ENCODE measurements at regions not wholly inside any gene's neighbourhood (a gene's known extent, or its start where the extent isn't known, plus 50 kb on each side); places are given as distances from the start of the nearest gene placed in this dataset.

DNA sequence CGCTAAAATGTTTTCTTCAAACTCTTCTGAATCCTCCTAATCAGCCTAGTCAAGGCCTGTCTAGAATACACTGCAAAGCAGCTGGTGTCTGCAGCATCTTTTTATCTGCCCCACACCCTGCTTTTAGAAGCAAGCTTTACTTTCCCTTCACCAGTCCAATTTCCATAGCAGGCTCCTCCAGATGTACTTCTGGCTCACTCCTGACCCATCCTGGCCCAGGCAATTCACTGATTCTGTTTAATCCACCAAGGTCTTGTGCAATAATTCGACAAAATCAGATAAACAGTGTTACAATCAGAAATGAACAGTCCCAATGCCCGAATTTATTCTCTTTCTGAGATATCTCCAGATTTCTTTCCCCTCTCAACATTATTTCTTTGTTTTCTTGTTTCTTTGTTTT, 415.2 kb upstream of the SGCG start:
- H4K20me1 ChIP-seq (ENCODE audit: insufficient read depth): no peaks in the 10 kb centered on the region
- no peak overlapping the region for H3K4me2 ChIP-seq
- H3K9ac ChIP-seq: no peak overlapping the region
- POLR2A ChIA-PET: no interaction called here
- 11% methylated on average over 3 of the region's 3 CpGs for WGBS (ENCODE audit: low lambda C conversion rate)
- no peak overlapping the region for H2AFZ ChIP-seq (ENCODE audit: low read depth)
- no peaks in the 10 kb centered on the region; the same call in 1 of the 2 replicates for H3K9me2 ChIP-seq
- DNase-seq: no peak
- H3K36me3 ChIP-seq (replicated peaks in 1 of 2; ENCODE audit: control insufficient read depth in 1 of 2, insufficient read depth in 2 of 2, low read length in 1 of 2): no peaks in the 10 kb centered on the region
- H3K9me3 ChIP-seq: no peaks in the 10 kb centered on the region
- no peak overlapping the region for H3K27ac ChIP-seq (ENCODE audit: low read depth in 2 of 2, low read length in 1 of 2)
- CTCF ChIA-PET: interaction anchor here (0.8 kb wide), 1 partner anchor 30 kb away, joined by 3 read pairs; no protein-coding TSS in a partner anchor
- no peak overlapping the region for H3K4me3 ChIP-seq (ENCODE audit: low read depth in 2 of 2, low read length in 1 of 2)
- no peaks in the 10 kb centered on the region for H3K4me1 ChIP-seq (ENCODE audit: control insufficient read depth in 1 of 2, insufficient read depth in 2 of 2, low read depth in 1 of 2, low read length in 1 of 2)
- TF ChIP-seq FOXJ3 (CRISPR knock-in tag; IDR thresholded peaks at IDR 0.05) (no peak), EP300 (IDR thresholded peaks at IDR 0.05; ENCODE audit: borderline replicate concordance in 1 of 2, low read depth in 1 of 2, low read length in 1 of 2) (no peak), RFX5 (IDR thresholded peaks at IDR 0.05; ENCODE audit: low read length) (no peak), FOSL2 (IDR thresholded peaks at IDR 0.05; ENCODE audit: borderline replicate concordance, low read depth) (no peak), RCOR1 (IDR thresholded peaks at IDR 0.05; ENCODE audit: low read length) (no peak), YY1 (IDR thresholded peaks at IDR 0.05; ENCODE audit: low read depth) (no peak), GABPA (IDR thresholded peaks at IDR 0.05; ENCODE audit: low read depth) (no peak), TEAD4 (IDR thresholded peaks at IDR 0.05; ENCODE audit: borderline replicate concordance, insufficient read depth) (no peak), POLR2AphosphoS5 (IDR thresholded peaks at IDR 0.05; ENCODE audit: low read depth, low read length) (no peak), RXRA (IDR thresholded peaks at IDR 0.05; ENCODE audit: borderline replicate concordance, low read depth) (no peak), CHD2 (IDR thresholded peaks at IDR 0.05; ENCODE audit: low read length, partially characterized antibody) (no peak), GATA2 (CRISPR knock-in tag; IDR thresholded peaks at IDR 0.05) (no peak), NRF1 (IDR thresholded peaks at IDR 0.05; ENCODE audit: low read depth, low read length) (no peak)
- TF ChIP-seq, protein P1, sequence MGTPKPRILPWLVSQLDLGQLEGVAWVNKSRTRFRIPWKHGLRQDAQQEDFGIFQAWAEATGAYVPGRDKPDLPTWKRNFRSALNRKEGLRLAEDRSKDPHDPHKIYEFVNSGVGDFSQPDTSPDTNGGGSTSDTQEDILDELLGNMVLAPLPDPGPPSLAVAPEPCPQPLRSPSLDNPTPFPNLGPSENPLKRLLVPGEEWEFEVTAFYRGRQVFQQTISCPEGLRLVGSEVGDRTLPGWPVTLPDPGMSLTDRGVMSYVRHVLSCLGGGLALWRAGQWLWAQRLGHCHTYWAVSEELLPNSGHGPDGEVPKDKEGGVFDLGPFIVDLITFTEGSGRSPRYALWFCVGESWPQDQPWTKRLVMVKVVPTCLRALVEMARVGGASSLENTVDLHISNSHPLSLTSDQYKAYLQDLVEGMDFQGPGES (IDR thresholded peaks at IDR 0.05; ENCODE audit: low read depth, low read length): no peak
- TF ChIP-seq, protein P2, sequence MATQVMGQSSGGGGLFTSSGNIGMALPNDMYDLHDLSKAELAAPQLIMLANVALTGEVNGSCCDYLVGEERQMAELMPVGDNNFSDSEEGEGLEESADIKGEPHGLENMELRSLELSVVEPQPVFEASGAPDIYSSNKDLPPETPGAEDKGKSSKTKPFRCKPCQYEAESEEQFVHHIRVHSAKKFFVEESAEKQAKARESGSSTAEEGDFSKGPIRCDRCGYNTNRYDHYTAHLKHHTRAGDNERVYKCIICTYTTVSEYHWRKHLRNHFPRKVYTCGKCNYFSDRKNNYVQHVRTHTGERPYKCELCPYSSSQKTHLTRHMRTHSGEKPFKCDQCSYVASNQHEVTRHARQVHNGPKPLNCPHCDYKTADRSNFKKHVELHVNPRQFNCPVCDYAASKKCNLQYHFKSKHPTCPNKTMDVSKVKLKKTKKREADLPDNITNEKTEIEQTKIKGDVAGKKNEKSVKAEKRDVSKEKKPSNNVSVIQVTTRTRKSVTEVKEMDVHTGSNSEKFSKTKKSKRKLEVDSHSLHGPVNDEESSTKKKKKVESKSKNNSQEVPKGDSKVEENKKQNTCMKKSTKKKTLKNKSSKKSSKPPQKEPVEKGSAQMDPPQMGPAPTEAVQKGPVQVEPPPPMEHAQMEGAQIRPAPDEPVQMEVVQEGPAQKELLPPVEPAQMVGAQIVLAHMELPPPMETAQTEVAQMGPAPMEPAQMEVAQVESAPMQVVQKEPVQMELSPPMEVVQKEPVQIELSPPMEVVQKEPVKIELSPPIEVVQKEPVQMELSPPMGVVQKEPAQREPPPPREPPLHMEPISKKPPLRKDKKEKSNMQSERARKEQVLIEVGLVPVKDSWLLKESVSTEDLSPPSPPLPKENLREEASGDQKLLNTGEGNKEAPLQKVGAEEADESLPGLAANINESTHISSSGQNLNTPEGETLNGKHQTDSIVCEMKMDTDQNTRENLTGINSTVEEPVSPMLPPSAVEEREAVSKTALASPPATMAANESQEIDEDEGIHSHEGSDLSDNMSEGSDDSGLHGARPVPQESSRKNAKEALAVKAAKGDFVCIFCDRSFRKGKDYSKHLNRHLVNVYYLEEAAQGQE (IDR thresholded peaks at IDR 0.05; ENCODE audit: low read depth, low read length): no peak
- TF ChIP-seq, protein P3, sequence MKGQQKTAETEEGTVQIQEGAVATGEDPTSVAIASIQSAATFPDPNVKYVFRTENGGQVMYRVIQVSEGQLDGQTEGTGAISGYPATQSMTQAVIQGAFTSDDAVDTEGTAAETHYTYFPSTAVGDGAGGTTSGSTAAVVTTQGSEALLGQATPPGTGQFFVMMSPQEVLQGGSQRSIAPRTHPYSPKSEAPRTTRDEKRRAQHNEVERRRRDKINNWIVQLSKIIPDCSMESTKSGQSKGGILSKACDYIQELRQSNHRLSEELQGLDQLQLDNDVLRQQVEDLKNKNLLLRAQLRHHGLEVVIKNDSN (IDR thresholded peaks at IDR 0.05; ENCODE audit: borderline replicate concordance, low read depth): no peak
- TF ChIP-seq, protein P4, sequence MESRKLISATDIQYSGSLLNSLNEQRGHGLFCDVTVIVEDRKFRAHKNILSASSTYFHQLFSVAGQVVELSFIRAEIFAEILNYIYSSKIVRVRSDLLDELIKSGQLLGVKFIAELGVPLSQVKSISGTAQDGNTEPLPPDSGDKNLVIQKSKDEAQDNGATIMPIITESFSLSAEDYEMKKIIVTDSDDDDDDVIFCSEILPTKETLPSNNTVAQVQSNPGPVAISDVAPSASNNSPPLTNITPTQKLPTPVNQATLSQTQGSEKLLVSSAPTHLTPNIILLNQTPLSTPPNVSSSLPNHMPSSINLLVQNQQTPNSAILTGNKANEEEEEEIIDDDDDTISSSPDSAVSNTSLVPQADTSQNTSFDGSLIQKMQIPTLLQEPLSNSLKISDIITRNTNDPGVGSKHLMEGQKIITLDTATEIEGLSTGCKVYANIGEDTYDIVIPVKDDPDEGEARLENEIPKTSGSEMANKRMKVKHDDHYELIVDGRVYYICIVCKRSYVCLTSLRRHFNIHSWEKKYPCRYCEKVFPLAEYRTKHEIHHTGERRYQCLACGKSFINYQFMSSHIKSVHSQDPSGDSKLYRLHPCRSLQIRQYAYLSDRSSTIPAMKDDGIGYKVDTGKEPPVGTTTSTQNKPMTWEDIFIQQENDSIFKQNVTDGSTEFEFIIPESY (IDR thresholded peaks at IDR 0.05; ENCODE audit: borderline replicate concordance, low read depth): no peak
- TF ChIP-seq, protein P5, sequence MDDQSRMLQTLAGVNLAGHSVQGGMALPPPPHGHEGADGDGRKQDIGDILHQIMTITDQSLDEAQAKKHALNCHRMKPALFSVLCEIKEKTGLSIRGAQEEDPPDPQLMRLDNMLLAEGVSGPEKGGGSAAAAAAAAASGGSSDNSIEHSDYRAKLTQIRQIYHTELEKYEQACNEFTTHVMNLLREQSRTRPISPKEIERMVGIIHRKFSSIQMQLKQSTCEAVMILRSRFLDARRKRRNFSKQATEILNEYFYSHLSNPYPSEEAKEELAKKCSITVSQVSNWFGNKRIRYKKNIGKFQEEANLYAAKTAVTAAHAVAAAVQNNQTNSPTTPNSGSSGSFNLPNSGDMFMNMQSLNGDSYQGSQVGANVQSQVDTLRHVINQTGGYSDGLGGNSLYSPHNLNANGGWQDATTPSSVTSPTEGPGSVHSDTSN (IDR thresholded peaks at IDR 0.05): no peak
- TF ChIP-seq, protein P6, sequence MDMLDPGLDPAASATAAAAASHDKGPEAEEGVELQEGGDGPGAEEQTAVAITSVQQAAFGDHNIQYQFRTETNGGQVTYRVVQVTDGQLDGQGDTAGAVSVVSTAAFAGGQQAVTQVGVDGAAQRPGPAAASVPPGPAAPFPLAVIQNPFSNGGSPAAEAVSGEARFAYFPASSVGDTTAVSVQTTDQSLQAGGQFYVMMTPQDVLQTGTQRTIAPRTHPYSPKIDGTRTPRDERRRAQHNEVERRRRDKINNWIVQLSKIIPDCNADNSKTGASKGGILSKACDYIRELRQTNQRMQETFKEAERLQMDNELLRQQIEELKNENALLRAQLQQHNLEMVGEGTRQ (IDR thresholded peaks at IDR 0.05; ENCODE audit: borderline replicate concordance, low read depth, low read length): no peak
- H3F3A ChIP-seq (replicated peaks; ENCODE audit: insufficient read depth): no peaks in the 10 kb centered on the region
- no peaks in the 10 kb centered on the region for H3K79me2 ChIP-seq (ENCODE audit: insufficient read depth)
- no peaks in the 10 kb centered on the region; the same call in 1 of the 2 replicates for H3K27me3 ChIP-seq (ENCODE audit: insufficient read depth)

Data from SK-N-SH (cell line).